SU-DHL-6 (cell line): ENCODE measurements at regions not wholly inside any gene's neighbourhood (a gene's known extent, or its start where the extent isn't known, plus 50 kb on each side); places are given as distances from the start of the nearest gene placed in this dataset.

Experiments used
- CTCF ChIP-seq: fragments of 200-600 bp; sonication (generic); IDR thresholded peaks from one replicate; pipeline ENCODE4 v1.5.1; 2017; ENCODE audit warnings: antibody characterized with exemption, mild to moderate bottlenecking, low read length, moderate library complexity; ENCODE audit not compliant: insufficient read depth, poor library complexity, severe bottlenecking
- EZH2phosphoT487 ChIP-seq: fragments of 200-600 bp; sonication (generic), shearing (Covaris generic); conservative IDR thresholded peaks from 2 replicates; pipeline ENCODE4 v1.6.1; 2018; ENCODE audit warnings: mild to moderate bottlenecking, antibody characterized with exemption, low read length, moderate library complexity, mixed read lengths

DNA sequence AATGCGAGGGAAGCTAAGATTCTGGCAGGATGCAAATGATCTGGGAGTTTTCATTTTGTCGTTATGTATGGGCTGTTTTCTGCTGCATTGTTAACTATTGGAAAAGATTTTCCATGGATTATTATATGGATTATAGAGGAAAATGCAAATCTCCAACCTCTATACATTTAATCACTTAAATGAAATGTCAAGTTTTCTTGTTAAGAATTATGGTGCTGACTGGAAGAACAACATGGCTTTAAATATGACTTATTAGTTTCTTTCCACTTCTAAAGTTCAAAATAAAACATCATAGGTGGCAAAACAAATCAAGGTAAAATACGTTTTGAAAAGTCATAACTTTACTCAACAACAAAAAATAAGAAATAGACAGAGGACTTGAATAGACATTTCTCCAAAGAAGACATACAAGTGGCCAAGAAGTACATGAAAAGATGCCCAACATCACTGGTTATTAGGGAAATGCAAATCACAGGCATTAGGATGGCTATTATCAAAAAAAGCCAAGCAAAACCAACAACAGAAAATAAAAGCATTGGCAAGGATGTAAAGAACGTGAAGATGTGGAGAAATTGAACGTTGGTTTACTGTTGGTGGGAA lies 56.2 kb upstream of the CLDN5 start:
- TF ChIP-seq CTCF, result no peak
- TF ChIP-seq EZH2phosphoT487, result no peak
